Stimulated activated naive CD4-positive, alpha-beta T cell treated with Interleukin-2 at 50 U/mL for 16 hours (primary cell): ENCODE measurements at regions not wholly inside any gene's neighbourhood (a gene's known extent, or its start where the extent isn't known, plus 50 kb on each side); places are given as distances from the start of the nearest gene placed in this dataset.

Experiments used
- DNase-seq: peaks from one replicate; lab custom pipeline; 2025; lab: John Stamatoyannopoulos, UW

GRCh38 chr12:41981758-41982157, 162.9 kb downstream of the GXYLT1 start:
- DNase-seq, result no peak

- no peak for DNase-seq
These were observed 163.7 kb downstream of the GXYLT1 start for GRCh38 chr12:41981013-41981412.

GRCh38 chr12:41980390-41980789, 164.3 kb downstream of the GXYLT1 start:
- DNase-seq, result no peak

- no peak for DNase-seq
These were observed 165.1 kb downstream of the GXYLT1 start for GRCh38 chr12:41979574-41979973.

- DNase-seq, result no peak
These were observed 172.1 kb downstream of the GXYLT1 start for GRCh38 chr12:41972598-41972997.

GRCh38 chr12:41972196-41972595, 172.5 kb downstream of the GXYLT1 start:
- DNase-seq, result no peak

GRCh38 chr12:41970744-41971143, 173.9 kb downstream of the GXYLT1 start:
- DNase-seq, result no peak

- no peak for DNase-seq
These were observed 176.1 kb downstream of the GXYLT1 start for GRCh38 chr12:41968599-41968998.

GRCh38 chr12:41967668-41968500, 176.8 kb downstream of the GXYLT1 start:
- DNase-seq, result no peak

GRCh38 chr12:41966916-41967315, 177.8 kb downstream of the GXYLT1 start:
- DNase-seq, result no peak

- DNase-seq, result no peak
These were observed 178.7 kb downstream of the GXYLT1 start for GRCh38 chr12:41966001-41966400.

- DNase-seq, result no peak
These were observed 181.3 kb downstream of the GXYLT1 start for GRCh38 chr12:41963398-41963797.

- DNase-seq, result no peak
These were observed 182.5 kb downstream of the GXYLT1 start for GRCh38 chr12:41962171-41962572.

- DNase-seq, result no peak
These were observed 185.4 kb downstream of the GXYLT1 start for GRCh38 chr12:41959271-41959670.

- no peak for DNase-seq
These were observed 188.3 kb downstream of the GXYLT1 start for GRCh38 chr12:41956353-41956752.

GRCh38 chr12:41950455-41950854, 194.2 kb downstream of the GXYLT1 start:
- no peak for DNase-seq

- no peak for DNase-seq
These were observed 198.6 kb downstream of the GXYLT1 start for GRCh38 chr12:41946106-41946505.

GRCh38 chr12:41944216-41944615, 200.5 kb downstream of the GXYLT1 start:
- no peak for DNase-seq

GRCh38 chr12:41943671-41944070, 201.0 kb downstream of the GXYLT1 start:
- no peak for DNase-seq

GRCh38 chr12:41942354-41942753, 202.3 kb downstream of the GXYLT1 start:
- no peak for DNase-seq

- DNase-seq, result no peak
These were observed 203.6 kb downstream of the GXYLT1 start for GRCh38 chr12:41941079-41941478.

- DNase-seq, result no peak
These were observed 204.1 kb downstream of the GXYLT1 start for GRCh38 chr12:41940571-41940970.

- no peak for DNase-seq
These were observed 208.3 kb downstream of the GXYLT1 start for GRCh38 chr12:41936333-41936732.

GRCh38 chr12:41935911-41936310, 208.8 kb downstream of the GXYLT1 start:
- no peak for DNase-seq
